C4-2B (cell line): ENCODE measurements at regions not wholly inside any gene's neighbourhood (a gene's known extent, or its start where the extent isn't known, plus 50 kb on each side); places are given as distances from the start of the nearest gene placed in this dataset.

Experiments
- H3K27ac ChIP-seq: fragments of 450-650 bp; 2 replicates; pipeline ENCODE4 v1.5.1; 2017
- ZFX ChIP-seq: fragments of 450-650 bp; IDR thresholded peaks from 2 replicates; pipeline ENCODE4 v1.6.1; 2017
- TF ChIP-seq, protein P1 (sequence below): fragments of 450-650 bp; conservative IDR thresholded peaks from 2 replicates; pipeline ENCODE4 v1.5.1; 2017; ENCODE audit warnings: mild to moderate bottlenecking

DNA sequence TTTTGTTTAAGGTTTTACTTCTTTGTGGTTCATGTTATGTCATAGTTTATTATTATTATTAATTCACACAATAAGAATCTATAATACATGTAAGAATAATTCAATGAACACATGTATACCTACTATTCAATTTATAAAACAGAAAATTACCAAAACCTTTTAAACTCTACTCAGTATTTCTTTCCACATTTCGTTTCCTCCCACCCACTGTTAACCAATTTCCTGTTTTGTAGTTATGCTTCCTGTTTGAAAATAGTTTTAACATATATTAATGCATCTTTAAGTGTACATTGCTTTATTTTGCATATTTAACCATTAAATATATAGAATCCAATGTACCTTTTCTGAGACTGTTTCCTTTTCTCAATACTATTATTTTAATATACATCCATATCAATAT is 397.9 kb upstream of the SPTLC3 start:
- H3K27ac ChIP-seq = no peak overlapping the region
- no peak for TF ChIP-seq ZFX
- TF ChIP-seq, protein P1, sequence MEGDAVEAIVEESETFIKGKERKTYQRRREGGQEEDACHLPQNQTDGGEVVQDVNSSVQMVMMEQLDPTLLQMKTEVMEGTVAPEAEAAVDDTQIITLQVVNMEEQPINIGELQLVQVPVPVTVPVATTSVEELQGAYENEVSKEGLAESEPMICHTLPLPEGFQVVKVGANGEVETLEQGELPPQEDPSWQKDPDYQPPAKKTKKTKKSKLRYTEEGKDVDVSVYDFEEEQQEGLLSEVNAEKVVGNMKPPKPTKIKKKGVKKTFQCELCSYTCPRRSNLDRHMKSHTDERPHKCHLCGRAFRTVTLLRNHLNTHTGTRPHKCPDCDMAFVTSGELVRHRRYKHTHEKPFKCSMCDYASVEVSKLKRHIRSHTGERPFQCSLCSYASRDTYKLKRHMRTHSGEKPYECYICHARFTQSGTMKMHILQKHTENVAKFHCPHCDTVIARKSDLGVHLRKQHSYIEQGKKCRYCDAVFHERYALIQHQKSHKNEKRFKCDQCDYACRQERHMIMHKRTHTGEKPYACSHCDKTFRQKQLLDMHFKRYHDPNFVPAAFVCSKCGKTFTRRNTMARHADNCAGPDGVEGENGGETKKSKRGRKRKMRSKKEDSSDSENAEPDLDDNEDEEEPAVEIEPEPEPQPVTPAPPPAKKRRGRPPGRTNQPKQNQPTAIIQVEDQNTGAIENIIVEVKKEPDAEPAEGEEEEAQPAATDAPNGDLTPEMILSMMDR = no peak

DNA sequence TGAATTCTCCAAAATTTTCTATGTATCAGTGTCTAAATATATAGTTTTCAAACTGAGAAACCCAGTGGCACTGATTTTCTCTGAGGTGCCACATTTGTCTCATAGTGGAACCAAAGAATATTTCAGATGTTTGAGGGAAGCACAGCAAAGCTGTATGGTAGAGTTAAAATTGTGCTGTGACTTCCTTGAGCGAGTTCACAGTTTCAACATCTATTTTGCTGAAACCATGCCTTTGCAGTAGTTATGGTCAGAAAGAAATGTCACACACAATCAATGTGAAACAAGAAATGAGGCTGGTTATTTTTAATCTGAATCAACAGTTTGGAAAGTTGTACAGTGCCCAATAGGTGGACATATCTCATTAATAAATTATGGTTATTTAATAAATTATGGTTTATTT is 394.0 kb upstream of the SPTLC3 start:
- TF ChIP-seq, protein P1 = no peak
- TF ChIP-seq ZFX = no peak
- no peak overlapping the region for H3K27ac ChIP-seq

DNA sequence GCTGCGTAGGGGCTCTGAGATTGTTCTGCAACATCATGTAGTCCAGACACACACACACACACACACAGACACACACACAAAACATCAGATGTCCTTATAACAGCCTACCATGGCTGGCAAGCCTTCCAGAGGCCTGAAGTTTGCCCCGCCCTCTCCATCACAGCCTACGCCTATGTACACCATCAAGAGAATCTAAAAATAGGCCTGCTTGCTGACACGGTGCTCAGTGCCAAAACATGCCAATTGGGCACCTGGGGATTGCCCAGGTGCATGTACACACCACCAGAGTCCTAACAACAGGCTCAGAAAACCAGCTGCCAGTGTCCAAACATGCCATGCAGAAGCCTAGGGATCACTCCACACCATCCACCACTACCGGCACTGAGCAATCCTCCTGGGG is 391.7 kb upstream of the SPTLC3 start:
- TF ChIP-seq, protein P1 = no peak
- no peak for TF ChIP-seq ZFX
- H3K27ac ChIP-seq = no peak overlapping the region

DNA sequence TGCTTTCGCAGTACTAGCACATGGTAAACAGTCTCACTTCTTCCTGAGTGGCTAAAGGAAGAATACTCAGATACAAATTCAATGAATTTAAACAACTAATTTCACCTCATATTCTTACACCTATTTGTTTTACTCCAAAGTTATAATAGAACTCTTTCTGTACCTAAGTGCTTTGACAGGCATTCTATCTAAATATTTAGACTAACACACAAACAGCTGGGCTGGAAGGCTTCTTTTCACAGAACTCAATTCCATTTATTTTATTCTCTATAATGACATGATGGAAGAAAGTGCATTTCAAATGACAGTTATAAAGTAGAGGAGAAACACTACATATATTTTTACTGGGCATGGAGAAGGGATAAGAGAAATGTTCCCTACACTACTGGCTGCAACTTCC is 384.9 kb upstream of the SPTLC3 start:
- H3K27ac ChIP-seq = no peak overlapping the region

DNA sequence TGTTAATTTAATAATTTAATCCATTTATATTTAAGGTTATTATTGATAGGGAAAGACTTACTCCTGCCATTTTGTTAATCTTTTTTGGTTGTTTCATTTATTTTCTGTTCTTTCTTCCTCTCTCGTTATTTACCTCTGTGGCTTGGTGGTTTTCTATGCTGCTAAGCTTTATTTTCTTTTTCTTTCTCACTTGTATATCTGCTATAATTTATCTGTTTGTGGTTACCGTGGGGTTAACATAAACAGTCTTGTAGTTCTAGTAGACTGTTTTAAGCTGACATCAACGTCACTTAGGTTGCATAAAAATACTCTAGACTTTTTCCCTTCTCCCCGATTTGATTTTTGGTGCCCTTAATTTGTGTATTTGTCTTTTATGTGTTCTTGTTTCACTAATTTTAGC is 381.3 kb upstream of the SPTLC3 start:
- H3K27ac ChIP-seq = no peak overlapping the region
- no peak for TF ChIP-seq ZFX
- TF ChIP-seq, protein P1 = no peak

More for the DNA sequence above, 384.9 kb upstream of the SPTLC3 start:
- no peak for TF ChIP-seq ZFX
- TF ChIP-seq, protein P1 = no peak

DNA sequence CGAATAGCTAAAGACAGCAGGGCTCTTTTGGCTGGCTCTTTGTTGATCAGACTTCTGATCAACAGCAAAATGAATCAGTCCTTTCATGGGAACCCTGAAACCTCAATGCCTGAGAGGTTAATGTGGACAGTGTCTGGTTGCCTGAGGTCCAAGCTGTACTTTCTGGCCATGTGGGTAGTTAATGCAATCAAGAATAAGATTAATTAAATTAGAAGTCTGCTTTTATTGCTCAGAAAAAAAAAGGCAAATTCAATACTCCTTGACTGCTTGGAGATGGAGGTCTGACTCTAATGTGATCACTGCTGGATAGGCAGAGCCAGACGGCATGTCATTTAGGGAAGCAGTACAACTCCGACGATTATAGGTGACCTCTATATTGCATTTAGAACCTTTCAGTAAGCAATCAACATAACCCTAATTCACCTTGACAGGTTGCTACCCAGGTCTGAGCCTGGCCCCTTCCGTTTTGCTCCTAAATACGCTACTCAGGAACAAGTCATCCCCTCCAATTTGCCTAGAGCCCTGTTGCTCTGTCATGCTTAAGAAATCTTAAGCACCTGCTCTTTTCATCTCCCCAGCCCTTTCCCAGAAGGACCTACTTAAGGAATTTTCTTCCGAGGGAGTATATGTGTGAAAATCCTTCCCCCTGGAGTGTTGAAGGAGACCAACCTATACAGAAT is 370.0 kb upstream of the SPTLC3 start:
- TF ChIP-seq ZFX = no peak
- TF ChIP-seq, protein P1 = no peak
- H3K27ac ChIP-seq = no peak overlapping the region

DNA sequence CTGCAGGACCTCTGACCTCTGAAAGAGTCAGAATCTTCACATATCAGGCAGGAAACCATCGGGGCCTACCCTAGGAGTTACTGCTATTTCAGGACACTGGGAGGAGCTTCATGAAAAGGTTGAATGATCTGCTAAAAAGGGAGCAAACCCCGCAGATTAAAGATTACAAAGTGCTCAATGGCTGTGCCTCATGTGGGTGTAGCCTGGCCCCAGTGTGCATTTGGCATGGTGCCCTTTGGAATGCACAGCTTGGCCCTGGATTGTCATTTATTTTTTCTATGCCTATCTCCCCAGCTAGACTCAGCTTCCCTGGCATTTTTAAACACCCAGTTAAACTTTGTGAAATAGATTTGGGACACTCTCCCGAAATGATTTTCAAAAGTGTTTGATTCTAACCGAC is 368.5 kb upstream of the SPTLC3 start:
- no peak overlapping the region for H3K27ac ChIP-seq
- TF ChIP-seq, protein P1 = no peak
- TF ChIP-seq ZFX = no peak
